GM19397 (cell line): ENCODE measurements at regions not wholly inside any gene's neighbourhood (a gene's known extent, or its start where the extent isn't known, plus 50 kb on each side); places are given as distances from the start of the nearest gene placed in this dataset.

ENCODE experiments used
- ATAC-seq: cut with Tn5 transposase; IDR thresholded peaks from one replicate; pipeline ENCODE4 v1.9.1; 2021; ENCODE audit warnings: mild to moderate bottlenecking, moderate library complexity; ENCODE audit not compliant: unreplicated experiment

- no peak for ATAC-seq
Measured at GRCh38 chr2:19846567-19846966, 55.2 kb downstream of the TTC32 start.

GRCh38 chr2:19846030-19846429 lies 55.8 kb downstream of the TTC32 start:
- ATAC-seq, result no peak

- no peak for ATAC-seq
Measured at GRCh38 chr2:19845323-19845920, 56.4 kb downstream of the TTC32 start.

GRCh38 chr2:19844750-19845149 lies 57.0 kb downstream of the TTC32 start:
- ATAC-seq, result no peak

- no peak for ATAC-seq
Measured at GRCh38 chr2:19843992-19844515, 57.7 kb downstream of the TTC32 start.

GRCh38 chr2:19841918-19842693 lies 59.7 kb downstream of the TTC32 start:
- ATAC-seq, result no peak

GRCh38 chr2:19839438-19839837 lies 62.3 kb downstream of the TTC32 start:
- ATAC-seq, result no peak

GRCh38 chr2:19838616-19839015 lies 63.2 kb downstream of the TTC32 start:
- no peak for ATAC-seq

GRCh38 chr2:19837235-19837766 lies 64.5 kb downstream of the TTC32 start:
- no peak for ATAC-seq

- no peak for ATAC-seq
Measured at GRCh38 chr2:19835781-19836281, 66.0 kb downstream of the TTC32 start.

GRCh38 chr2:19833978-19834377 lies 67.8 kb downstream of the TTC32 start:
- ATAC-seq, result no peak

- no peak for ATAC-seq
Measured at GRCh38 chr2:19829672-19830071, 72.1 kb downstream of the TTC32 start.

GRCh38 chr2:19826874-19827273 lies 74.9 kb downstream of the TTC32 start:
- ATAC-seq, result no peak

- ATAC-seq, result no peak
Measured at GRCh38 chr2:19823507-19823906, 78.3 kb downstream of the TTC32 start.

- ATAC-seq, result no peak
Measured at GRCh38 chr2:19819097-19820065, 82.4 kb downstream of the TTC32 start.

- ATAC-seq, result no peak
Measured at GRCh38 chr2:19818543-19818942, 83.2 kb downstream of the TTC32 start.

GRCh38 chr2:19818039-19818438 lies 83.7 kb downstream of the TTC32 start:
- no peak for ATAC-seq

- no peak for ATAC-seq
Measured at GRCh38 chr2:19815746-19816145, 86.0 kb downstream of the TTC32 start.

GRCh38 chr2:19812166-19812565 lies 89.6 kb downstream of the TTC32 start:
- ATAC-seq, result no peak

- ATAC-seq, result no peak
Measured at GRCh38 chr2:19811186-19811585, 90.6 kb downstream of the TTC32 start.

- ATAC-seq, result no peak
Measured at GRCh38 chr2:19810637-19811036, 91.1 kb downstream of the TTC32 start.
